ENCODE measurements at regions not wholly inside any gene's neighbourhood (a gene's known extent, or its start where the extent isn't known, plus 50 kb on each side); places are given as distances from the start of the nearest gene placed in this dataset.

DNA sequence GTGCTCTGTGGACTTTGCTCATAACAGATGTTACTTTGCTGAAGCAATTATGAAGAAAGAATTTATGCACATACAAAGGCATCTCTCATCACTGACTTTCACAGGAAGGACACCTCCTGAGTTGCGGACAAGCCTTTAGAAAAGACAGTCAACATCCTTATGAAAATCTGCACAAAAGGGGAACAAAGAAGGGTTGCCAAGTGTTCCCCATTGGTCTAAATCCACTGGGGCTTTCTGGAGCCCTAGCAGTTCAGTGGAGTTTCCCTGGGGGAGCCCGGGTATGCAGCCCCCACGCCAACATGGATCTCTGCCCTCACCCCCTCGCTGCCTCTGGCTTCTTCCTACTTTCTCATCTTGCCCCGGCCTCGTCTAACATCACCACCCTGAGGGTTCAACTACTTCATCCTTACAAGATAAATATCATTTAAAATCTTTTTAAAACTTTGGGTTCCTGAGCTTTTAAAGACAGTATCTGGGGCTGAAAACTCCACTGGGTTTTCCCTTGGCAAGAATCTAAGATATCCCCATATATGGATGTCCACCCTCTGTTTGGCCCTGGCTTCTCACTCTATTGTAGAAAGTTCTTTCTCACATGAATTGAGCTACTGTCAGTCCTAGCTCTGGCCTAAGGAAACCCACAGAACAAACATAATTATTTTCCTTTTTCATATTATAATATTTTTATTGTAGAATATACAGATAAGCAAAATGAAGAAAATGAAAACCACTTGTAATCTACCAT, 207.9 kb upstream of the RGMA start:
- no peak for DNase-seq

- no peak for DNase-seq
Measured at GRCh38 chr15:93294896-93295295, 205.9 kb upstream of the RGMA start.

- no peak for DNase-seq
Measured at GRCh38 chr15:93294066-93294465, 205.1 kb upstream of the RGMA start.

DNA sequence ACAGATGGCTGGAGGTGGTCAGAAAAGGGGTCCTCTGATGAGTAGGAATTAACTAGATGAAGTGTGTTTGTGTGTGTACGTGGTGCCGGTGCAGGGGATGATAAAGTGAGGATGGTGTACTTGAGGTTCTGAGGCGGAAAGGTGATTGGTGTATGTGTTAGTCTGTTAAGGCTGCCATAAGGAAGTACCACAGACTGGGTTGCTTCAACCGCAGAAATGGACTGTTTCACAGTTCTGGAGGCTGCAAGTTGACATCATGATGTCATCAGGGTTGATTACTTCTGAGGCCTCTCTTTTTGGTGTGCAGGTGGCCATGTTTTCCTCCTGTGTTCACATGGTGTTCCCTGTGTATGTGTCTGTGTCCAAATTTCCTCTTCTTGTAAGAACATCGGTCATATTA, 202.4 kb upstream of the RGMA start:
- no peak for DNase-seq

GRCh38 chr15:93290618-93290946, 201.6 kb upstream of the RGMA start:
- DNase-seq = no peak

GRCh38 chr15:93289941-93290617, 201.1 kb upstream of the RGMA start:
- no peak for DNase-seq

DNA sequence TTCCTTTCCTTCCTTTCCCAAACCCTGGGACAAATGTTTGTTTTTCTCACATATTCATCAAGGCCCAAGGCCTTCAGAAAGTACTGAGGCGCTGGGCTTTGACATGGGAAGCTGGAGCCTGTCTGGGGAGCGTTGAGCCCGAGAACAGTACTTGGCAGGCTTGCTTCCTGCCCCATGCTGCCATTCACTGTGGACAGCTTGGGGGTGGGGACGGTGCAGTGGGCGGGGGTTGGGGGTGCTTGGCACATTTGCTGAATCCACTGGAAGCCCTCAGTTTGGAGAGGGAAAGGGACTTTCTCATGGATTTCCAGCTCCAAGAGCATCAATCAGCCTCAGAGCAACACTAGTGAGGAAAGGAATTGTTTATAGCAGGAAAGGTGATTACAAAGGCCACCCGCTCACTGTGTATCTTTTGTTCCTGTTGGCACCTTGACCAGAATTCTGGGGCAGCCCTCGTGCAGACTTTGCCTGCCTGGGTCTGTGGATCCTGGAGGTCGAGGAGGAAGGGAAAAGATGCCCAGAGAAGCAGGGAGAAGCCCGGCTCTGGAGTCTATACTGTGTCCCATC, 199.8 kb upstream of the RGMA start:
- DNase-seq = no peak

GRCh38 chr15:93286446-93286845, 197.4 kb upstream of the RGMA start:
- DNase-seq = no peak

GRCh38 chr15:93283854-93284253, 194.8 kb upstream of the RGMA start:
- no peak for DNase-seq

- no peak for DNase-seq
Measured at GRCh38 chr15:93282808-93283207, 193.8 kb upstream of the RGMA start.

DNA sequence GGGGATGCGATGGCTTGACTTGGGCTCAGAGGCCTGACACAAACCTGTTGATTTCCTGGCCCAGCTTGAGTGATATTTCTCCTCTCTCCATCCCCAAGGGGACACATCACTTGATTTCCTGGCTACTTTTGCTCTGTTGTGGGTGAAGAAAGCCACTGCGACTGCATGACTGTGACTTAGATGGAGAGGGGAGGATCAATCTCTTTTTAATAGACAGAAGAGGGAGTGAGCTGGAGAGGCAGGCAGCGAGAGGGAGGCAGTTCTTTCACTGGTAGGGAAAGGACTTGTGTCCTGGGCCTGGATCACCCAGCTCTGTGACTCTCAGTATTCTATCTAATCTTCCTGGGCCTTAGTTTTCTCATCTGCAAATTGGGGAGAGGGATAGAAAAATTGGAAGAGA, 189.8 kb upstream of the RGMA start:
- DNase-seq = no peak

- no peak for DNase-seq
Measured at GRCh38 chr15:93278006-93278405, 189.0 kb upstream of the RGMA start.

- DNase-seq = no peak
Measured at GRCh38 chr15:93274257-93274656, 185.2 kb upstream of the RGMA start.

- no peak for DNase-seq
Measured at GRCh38 chr15:93271871-93272270, 182.9 kb upstream of the RGMA start.

DNA sequence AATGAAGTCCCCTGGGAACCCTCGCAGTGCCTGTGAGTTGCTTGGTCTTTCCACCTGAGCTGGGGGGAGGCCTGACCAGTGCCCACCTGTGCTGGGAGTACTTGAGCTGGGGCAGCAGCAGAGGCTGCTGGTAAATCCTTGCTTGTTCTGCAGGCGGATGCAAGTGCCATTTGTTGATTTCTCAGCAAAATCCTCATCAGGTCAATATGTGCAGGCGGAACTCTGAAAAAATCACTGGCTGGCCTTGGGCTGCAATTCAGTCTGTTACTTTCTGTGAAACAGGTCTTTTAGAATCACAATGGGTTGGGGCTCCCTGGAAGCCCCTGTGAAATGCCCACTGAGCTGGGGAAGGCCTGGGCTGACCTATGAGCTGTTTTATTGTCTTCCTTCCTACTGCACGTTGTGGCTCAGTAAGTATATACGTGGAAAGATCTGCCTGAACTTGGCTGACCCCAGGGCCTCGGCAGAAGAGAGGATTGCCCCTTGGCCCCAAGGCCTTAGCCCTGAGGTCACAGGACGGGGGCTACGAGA, 182.0 kb upstream of the RGMA start:
- DNase-seq = no peak

DNA sequence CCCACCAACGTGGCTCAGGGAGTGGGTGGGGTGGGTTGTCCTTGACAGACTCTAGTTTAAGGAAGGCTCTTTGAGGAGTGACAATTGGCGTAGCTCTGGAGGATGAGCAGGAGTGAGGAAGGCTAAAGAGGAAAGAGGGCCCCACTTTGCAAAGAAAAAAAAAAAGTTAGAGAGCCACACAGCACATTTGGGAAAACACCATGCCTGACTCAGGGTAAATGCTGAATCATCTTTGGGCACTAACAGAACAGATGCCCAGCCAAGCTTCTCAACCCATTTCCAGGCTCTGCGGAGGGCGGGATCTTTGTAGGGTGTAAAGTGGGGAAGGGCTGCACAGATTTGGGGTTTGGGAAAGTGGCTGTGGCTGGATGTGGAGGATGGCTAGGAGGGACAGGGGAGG, 179.1 kb upstream of the RGMA start:
- DNase-seq = no peak

GRCh38 chr15:93266291-93266690, 177.3 kb upstream of the RGMA start:
- DNase-seq = no peak

- no peak for DNase-seq
Measured at GRCh38 chr15:93265111-93265556, 176.1 kb upstream of the RGMA start.

DNA sequence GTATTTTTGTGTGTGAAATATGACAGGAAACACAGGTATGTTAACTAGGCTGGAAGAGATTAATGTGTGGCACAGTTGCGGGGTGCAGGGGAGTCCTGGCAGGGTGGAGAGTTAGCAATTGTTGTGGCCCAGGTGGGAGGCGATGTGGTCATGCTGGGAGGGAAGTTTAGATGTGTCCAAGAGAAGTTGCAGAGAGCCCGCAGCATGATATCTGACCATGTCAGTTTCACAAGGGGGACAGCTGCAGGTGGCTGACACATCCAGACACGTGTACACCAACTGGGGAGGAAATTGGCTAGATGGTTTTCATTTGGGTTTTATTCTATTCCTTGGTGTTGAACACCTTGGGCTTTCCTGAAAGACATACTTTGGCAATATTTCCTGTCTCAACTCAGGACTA, 172.8 kb upstream of the RGMA start:
- no peak for DNase-seq

- DNase-seq = no peak
Measured at GRCh38 chr15:93257920-93258319, 168.9 kb upstream of the RGMA start.

GRCh38 chr15:93253681-93254080, 164.7 kb upstream of the RGMA start:
- no peak for DNase-seq

DNA sequence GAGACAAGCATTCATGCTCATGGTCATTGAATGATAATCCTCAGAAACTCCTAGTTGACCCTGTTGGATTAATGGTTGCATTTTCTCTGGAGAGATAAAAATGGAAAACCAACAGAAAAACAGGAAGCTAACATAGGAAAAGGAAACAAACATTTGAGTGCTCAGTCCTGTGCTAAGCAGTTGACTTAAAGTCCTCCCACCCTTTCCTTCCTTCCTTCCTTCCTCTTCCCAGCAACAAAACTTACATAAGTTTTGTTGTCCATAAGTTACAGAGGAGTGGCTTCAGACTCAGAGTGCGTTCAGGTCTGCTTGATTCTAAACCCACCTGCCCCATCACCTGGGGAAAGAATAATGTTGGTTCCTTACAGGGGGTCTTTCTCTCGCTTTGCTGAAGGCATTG, 163.8 kb upstream of the RGMA start:
- no peak for DNase-seq

- DNase-seq = no peak
Measured at GRCh38 chr15:93250950-93251349, 161.9 kb upstream of the RGMA start.

- no peak for DNase-seq
Measured at GRCh38 chr15:93250209-93250608, 161.2 kb upstream of the RGMA start.
